22Rv1 (cell line): ENCODE measurements at regions not wholly inside any gene's neighbourhood (a gene's known extent, or its start where the extent isn't known, plus 50 kb on each side); places are given as distances from the start of the nearest gene placed in this dataset.
"Not testable (repeated sequence)": the region's sequence is repeated elsewhere in the genome, so short reads cannot be mapped to it uniquely, and the experiment has no call there.

Experiments
- H3K27ac ChIP-seq: fragments of 450-650 bp; 2 replicates; pipeline ENCODE4 v1.5.1; 2017
- CTCF ChIP-seq: fragments of 450-650 bp; IDR thresholded peaks from 2 replicates; pipeline ENCODE4 v1.5.1; 2017; ENCODE audit warnings: mild to moderate bottlenecking
- ZFX ChIP-seq: fragments of 450-650 bp; IDR thresholded peaks from 2 replicates; pipeline ENCODE4 v1.6.1; 2017; ENCODE audit warnings: antibody characterized with exemption, borderline replicate concordance

GRCh38 chr7:54416678-54417077 is 125.5 kb upstream of the VSTM2A start:
- no peak for TF ChIP-seq ZFX
- no peak for TF ChIP-seq CTCF

DNA sequence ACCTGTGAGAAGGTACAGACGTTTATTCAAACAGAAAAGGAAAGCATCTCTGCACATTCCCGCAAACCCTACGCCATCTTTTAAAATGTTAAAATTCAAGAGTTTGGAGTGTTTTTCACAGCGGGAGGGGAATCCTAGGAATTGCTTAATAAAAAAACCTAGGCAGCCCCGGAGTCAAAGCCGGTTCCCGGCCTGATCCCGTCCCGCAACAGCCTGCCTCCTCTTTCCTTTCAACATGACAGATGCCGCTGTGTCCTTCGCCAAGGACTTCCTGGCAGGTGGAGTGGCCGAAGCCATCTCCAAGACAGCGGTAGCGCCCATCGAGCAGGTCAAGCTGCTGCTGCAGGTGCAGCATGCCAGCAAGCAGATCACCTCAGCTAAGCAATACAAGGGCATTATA is 123.0 kb upstream of the VSTM2A start:
- no peak overlapping the region for H3K27ac ChIP-seq
- TF ChIP-seq ZFX (no peak), CTCF (no peak)

More at GRCh38 chr7:54416678-54417077, 125.5 kb upstream of the VSTM2A start:
- no peak overlapping the region for H3K27ac ChIP-seq

- no peak for TF ChIP-seq ZFX
- TF ChIP-seq CTCF = no peak
- no peak overlapping the region for H3K27ac ChIP-seq
These were observed 115.8 kb upstream of the VSTM2A start for GRCh38 chr7:54426406-54426805.

- TF ChIP-seq CTCF (no peak), ZFX (no peak)
- H3K27ac ChIP-seq = no peak overlapping the region
These were observed 113.1 kb upstream of the VSTM2A start for GRCh38 chr7:54429111-54429510.

DNA sequence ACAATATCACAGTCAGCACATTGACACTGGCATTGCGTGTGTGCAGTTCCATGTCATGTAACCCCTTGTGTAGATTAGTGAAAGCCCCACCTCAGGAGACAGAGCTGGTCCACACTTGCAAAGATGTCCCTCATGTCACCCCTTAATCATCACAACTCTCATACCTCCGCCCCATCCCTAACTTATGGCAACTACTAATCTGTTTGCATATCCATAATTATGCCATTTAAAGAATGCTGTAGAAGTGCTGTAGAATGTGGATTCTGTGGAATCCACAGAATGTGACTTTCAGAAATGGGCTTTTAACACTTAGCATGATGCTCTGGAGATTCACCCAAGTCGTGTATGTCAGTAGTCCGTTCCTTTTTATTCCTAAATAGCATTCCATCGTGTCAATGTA is 102.8 kb upstream of the VSTM2A start:
- no peak for TF ChIP-seq ZFX
- TF ChIP-seq CTCF = no peak
- no peak overlapping the region for H3K27ac ChIP-seq

GRCh38 chr7:54444046-54444686 is 98.0 kb upstream of the VSTM2A start:
- H3K27ac ChIP-seq = not testable (repeated sequence)

DNA sequence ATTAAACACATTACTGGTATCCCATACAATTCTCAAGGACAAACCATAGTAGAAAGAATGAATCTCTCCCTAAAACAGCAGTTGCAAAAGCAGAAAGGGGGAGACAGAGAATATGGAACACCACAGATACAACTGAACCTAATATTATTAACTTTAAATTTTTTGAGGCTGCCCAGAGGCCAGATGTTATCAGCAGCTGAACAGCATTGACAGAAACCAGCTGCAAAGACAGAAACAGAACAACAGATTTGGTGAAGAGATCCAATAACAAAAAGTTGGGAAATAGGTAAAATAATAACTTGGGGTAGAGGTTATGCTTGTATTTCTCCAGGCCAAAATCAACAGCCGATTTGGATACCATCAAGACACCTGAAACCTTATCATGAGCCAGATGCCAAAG is 89.0 kb upstream of the VSTM2A start:
- H3K27ac ChIP-seq = not testable (repeated sequence)

GRCh38 chr7:54454700-54455099 is 87.5 kb upstream of the VSTM2A start:
- not testable (repeated sequence) for H3K27ac ChIP-seq

- no peak overlapping the region for H3K27ac ChIP-seq
- no peak for TF ChIP-seq ZFX
These were observed 77.1 kb upstream of the VSTM2A start for GRCh38 chr7:54465095-54465494.

DNA sequence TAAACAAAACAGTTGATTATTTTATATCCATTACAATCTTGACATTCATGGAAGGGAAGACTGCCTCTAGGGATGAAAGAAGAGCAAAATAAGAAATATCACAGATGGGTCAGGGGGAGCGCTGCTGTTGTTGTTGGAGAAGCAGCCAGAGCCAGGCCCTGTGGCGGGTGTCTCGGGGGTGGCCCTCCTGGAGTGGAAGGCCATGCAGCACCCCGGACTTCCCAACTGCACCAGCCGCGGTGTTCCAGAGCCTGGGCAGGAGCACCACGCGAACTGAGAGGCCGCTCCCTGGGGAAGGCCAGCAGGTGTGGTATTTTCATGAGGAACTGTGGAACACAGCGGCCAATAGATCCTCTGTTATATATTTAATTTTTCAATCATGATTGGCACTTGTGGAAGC is 72.4 kb upstream of the VSTM2A start:
- H3K27ac ChIP-seq = no peak overlapping the region
- no peak for TF ChIP-seq CTCF
- no peak for TF ChIP-seq ZFX
